WERI-Rb-1 (cell line): ENCODE measurements at regions not wholly inside any gene's neighbourhood (a gene's known extent, or its start where the extent isn't known, plus 50 kb on each side); places are given as distances from the start of the nearest gene placed in this dataset.

Experiments
- DNase-seq: peaks from one replicate; pipeline ENCODE4 v3.0.0-alpha.2; 2020
- H3K27ac ChIP-seq: fragments of 250-450 bp; sonication (Bioruptor Pico); 2 replicates; pipeline ENCODE4 v1.5.1; 2020; ENCODE audit warnings: mild to moderate bottlenecking, moderate library complexity
- H3K27me3 ChIP-seq: fragments of 250-450 bp; sonication (Bioruptor Pico); 2 replicates; pipeline ENCODE4 v1.5.1; 2021; ENCODE audit warnings: mild to moderate bottlenecking, low read depth, moderate library complexity; ENCODE audit not compliant: insufficient read depth, severe bottlenecking
- H3K36me3 ChIP-seq: fragments of 250-450 bp; sonication (Bioruptor Pico); 2 replicates; pipeline ENCODE4 v1.5.1; 2020; ENCODE audit warnings: mild to moderate bottlenecking, moderate library complexity
- H3K4me3 ChIP-seq: 2 replicates; pipeline ENCODE4 v1.5.1; 2011; ENCODE audit warnings: low read depth, mild to moderate bottlenecking, control low read depth, low read length
- H3K9me3 ChIP-seq: fragments of 250-450 bp; sonication (Bioruptor Pico); 2 replicates; pipeline ENCODE4 v1.5.1; 2021; ENCODE audit warnings: mild to moderate bottlenecking, moderate library complexity; ENCODE audit not compliant: severe bottlenecking
- CTCF ChIP-seq: IDR thresholded peaks from 2 replicates; pipeline ENCODE4 v1.5.1; 2011; ENCODE audit warnings: low read depth, mild to moderate bottlenecking, control low read depth, inconsistent platforms, low read length

DNA sequence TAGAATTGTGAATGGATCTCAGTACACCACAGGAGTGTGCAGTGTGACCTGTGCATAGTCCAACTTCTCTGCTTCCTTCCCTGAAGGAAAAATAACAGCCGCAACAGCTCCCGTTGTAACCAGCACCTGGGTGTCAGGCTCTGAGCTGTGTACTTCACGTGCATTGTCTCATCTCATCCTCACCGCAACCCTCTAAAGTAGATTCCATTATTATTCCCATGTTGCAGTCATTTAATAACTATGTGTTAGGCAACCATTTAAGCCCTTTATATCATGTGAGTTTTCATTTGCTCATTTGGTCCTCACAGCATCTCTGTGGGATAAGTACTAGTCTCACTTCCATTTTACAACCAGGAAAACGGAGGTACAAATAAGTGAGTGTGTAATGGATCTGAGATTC, 247.0 kb upstream of the MAF start:
- Histone ChIP-seq H3K27me3 (peaks cover 82% of the 10 kb centered on the region), H3K4me3 (no peak overlapping the region), H3K9me3 (no peaks in the 10 kb centered on the region), H3K36me3 (no peaks in the 10 kb centered on the region), H3K27ac (no peak overlapping the region)
- no peak for TF ChIP-seq CTCF
- no peak for DNase-seq

DNA sequence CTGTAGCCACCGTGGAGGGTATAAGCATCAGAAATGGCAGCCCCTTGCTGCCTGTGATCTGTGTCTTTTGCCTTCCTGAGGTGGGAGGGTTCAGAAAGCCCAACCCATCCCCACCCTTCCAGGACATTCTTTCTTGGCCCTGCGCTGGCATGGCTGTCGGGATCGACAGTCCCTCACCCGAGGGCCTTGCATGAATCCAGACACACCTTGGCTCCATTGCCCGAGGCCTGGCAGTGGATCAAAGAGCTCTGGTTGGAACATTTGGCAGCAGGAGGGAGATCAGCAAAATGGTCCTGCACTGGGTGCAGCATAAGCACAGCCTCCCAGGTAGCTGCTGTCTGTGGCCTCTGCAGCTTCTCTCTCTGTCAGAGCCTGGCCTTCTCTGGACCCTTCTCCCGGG, 246.6 kb upstream of the MAF start:
- Histone ChIP-seq H3K36me3 (no peaks in the 10 kb centered on the region), H3K9me3 (no peaks in the 10 kb centered on the region), H3K27ac (no peak overlapping the region), H3K4me3 (no peak overlapping the region), H3K27me3 (peaks cover 86% of the 10 kb centered on the region)
- no peak for TF ChIP-seq CTCF
- DNase-seq, result no peak

DNA sequence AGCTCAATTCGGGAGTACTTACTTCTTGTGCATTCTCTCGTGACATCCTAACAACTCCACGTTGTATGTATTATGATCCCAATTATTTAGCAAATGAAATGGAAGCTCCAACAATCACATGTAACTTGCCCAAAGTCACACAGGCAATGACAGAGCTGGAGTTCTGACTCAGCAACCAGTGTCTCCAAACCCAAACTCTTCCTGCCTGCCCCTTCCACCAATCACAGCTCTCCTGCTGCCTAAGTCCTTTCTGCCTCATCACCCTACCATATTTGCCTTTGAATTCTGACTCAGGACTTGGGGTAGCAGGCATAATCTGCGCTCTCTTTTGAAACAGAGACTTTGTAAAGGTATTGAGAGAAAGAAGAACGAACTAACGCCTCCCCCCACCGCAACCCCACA, 245.2 kb upstream of the MAF start:
- H3K9me3 ChIP-seq, result no peaks in the 10 kb centered on the region
- no peaks in the 10 kb centered on the region for H3K36me3 ChIP-seq
- peaks cover 87% of the 10 kb centered on the region for H3K27me3 ChIP-seq
- H3K4me3 ChIP-seq, result no peak overlapping the region
- DNase-seq, result no peak
- TF ChIP-seq CTCF, result no peak
- no peak overlapping the region for H3K27ac ChIP-seq

DNA sequence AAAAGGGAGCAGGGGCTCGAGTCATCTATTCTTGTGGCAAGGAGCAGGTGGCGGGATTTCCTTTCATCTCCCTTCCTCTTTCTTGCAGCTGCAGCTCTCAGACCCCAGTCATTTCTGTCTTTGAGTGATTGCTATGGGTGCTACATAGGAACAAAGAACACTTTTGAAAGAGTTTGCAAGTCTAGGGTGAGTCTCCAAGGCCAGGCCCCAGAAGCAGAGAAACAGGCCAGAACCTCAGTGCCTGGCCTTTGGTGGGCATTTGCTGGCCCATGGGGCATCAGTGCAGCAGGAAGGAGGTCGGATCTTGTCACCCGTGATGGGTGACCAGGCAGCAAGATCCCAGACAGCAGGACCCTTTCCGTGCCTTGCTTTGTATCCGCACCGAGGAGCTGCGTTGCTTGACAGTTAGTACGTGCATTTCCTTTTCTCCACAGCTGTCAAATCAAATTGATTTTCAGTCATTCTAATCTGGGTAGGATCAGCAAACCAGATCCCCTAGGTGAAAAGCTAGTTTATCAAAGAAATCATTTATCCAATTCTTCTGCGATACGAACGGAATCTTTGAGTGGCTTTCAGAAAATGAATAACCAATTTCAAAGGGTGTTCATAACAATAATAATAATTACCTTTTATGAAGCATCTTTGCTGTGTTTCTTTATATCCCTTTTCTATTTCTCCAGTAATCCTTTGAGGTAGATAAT, 244.6 kb upstream of the MAF start:
- no peak for TF ChIP-seq CTCF
- peaks cover 90% of the 10 kb centered on the region for H3K27me3 ChIP-seq
- no peaks in the 10 kb centered on the region for H3K36me3 ChIP-seq
- no peak overlapping the region for H3K4me3 ChIP-seq
- no peak for DNase-seq
- no peak overlapping the region for H3K27ac ChIP-seq
- no peaks in the 10 kb centered on the region for H3K9me3 ChIP-seq

DNA sequence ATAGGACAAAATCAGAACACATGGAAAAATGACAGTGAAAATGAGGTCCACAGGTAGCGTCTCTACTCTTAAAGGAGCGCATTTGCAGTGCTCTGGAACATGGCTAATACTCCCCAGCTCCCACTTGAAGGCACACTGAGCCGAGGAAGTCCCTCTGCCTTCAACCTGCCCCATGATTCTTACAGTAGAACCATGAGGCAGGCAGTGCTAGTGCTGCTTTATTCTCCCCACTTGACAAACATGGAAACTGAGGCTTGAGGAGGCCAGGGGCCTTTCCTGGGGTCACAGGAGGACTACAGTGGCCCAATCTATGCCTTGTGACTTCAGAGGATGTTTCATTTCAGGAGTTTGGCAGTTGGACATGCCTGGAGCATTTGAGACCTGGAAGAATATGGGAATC, 244.1 kb upstream of the MAF start:
- TF ChIP-seq CTCF, result no peak
- H3K27ac ChIP-seq, result no peak overlapping the region
- H3K36me3 ChIP-seq, result no peaks in the 10 kb centered on the region
- no peak overlapping the region for H3K4me3 ChIP-seq
- DNase-seq, result no peak
- no peaks in the 10 kb centered on the region for H3K9me3 ChIP-seq
- H3K27me3 ChIP-seq, result peaks cover 91% of the 10 kb centered on the region

GRCh38 chr16:79843631-79844043, 243.1 kb upstream of the MAF start:
- no peak for TF ChIP-seq CTCF
- Histone ChIP-seq H3K4me3 (no peak overlapping the region), H3K9me3 (no peaks in the 10 kb centered on the region), H3K36me3 (no peaks in the 10 kb centered on the region), H3K27ac (no peak overlapping the region), H3K27me3 (peaks cover 91% of the 10 kb centered on the region)
- no peak for DNase-seq
